Panc1 (cell line): ENCODE measurements at regions not wholly inside any gene's neighbourhood (a gene's known extent, or its start where the extent isn't known, plus 50 kb on each side); places are given as distances from the start of the nearest gene placed in this dataset.

Experiments used
- CTCF ChIP-seq: fragments of 450-650 bp; IDR thresholded peaks from 2 replicates; pipeline ENCODE4 v1.5.1; 2017; ENCODE audit warnings: mild to moderate bottlenecking
- REST ChIP-seq, 2 experiments: IDR thresholded peaks; 2 replicates each; pipeline ENCODE4 v1.6.1; 2011 to 2012; ENCODE audit warnings: low read depth in 2 of 2, control low read depth in 1 of 2, low read length in 1 of 2, mild to moderate bottlenecking in 1 of 2, moderate library complexity in 1 of 2; ENCODE audit not compliant: insufficient read depth in 1 of 2

- TF ChIP-seq REST (IDR thresholded peaks at IDR 0.05; ENCODE audit: insufficient read depth in 1 of 2, low read depth in 2 of 2, low read length in 1 of 2) (no peak), CTCF (no peak)
Measured at GRCh38 chrX:39532761-39533160, 565.0 kb downstream of the BCOR start.
